Ishikawa (cell line): ENCODE measurements at regions not wholly inside any gene's neighbourhood (a gene's known extent, or its start where the extent isn't known, plus 50 kb on each side); places are given as distances from the start of the nearest gene placed in this dataset.

Experiments used
- CEBPB ChIP-seq: IDR thresholded peaks from 2 replicates; pipeline ENCODE4 v1.6.1; 2012
- CREB1 ChIP-seq: IDR thresholded peaks from 2 replicates; pipeline ENCODE4 v1.6.1; 2012; ENCODE audit warnings: low read depth
- EP300 ChIP-seq: IDR thresholded peaks from 2 replicates; pipeline ENCODE4 v1.6.1; 2012; ENCODE audit warnings: borderline replicate concordance
- FOXM1 ChIP-seq: IDR thresholded peaks from 2 replicates; pipeline ENCODE4 v1.6.1; 2012; ENCODE audit warnings: low read depth, borderline replicate concordance
- NFIC ChIP-seq: IDR thresholded peaks from 2 replicates; pipeline ENCODE4 v1.6.1; 2012
- RAD21 ChIP-seq: IDR thresholded peaks from 2 replicates; pipeline ENCODE4 v1.6.1; 2012; ENCODE audit warnings: low read depth
- TAF1 ChIP-seq: IDR thresholded peaks from 2 replicates; pipeline ENCODE4 v1.6.1; 2012; ENCODE audit warnings: low read depth, mild to moderate bottlenecking
- TCF12 ChIP-seq: IDR thresholded peaks from 2 replicates; pipeline ENCODE4 v1.6.1; 2012; ENCODE audit warnings: low read depth
- TEAD4 ChIP-seq: IDR thresholded peaks from 2 replicates; pipeline ENCODE4 v1.6.1; 2012
- ZBTB7A ChIP-seq: IDR thresholded peaks from 2 replicates; pipeline ENCODE4 v1.6.1; 2012; ENCODE audit warnings: low read depth
- TF ChIP-seq, protein P1 (sequence below): IDR thresholded peaks from 2 replicates; pipeline ENCODE4 v1.6.1; 2012; ENCODE audit warnings: low read depth, mild to moderate bottlenecking
- TF ChIP-seq, protein P2 (sequence below): IDR thresholded peaks from 2 replicates; pipeline ENCODE4 v1.6.1; 2012

DNA sequence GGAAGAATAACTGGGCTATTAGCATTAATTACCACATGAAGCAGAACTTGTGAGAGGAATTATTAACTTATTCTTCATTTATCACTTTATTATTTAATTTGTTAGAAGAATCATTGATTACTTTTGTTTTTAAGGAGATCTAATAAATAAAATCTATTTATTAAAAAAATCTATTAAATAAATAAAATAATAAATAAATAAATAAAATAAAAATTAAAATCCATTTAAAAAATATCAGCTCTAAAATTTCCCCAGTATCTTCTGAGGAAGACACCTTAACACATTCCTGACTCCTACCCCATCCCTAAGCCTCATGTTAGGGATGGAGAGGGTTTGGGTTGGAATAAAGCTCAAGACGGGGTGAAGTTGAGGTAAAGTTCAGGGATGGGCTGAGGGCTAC, 231.4 kb downstream of the CLIC5 start:
- TF ChIP-seq CREB1 (no peak), FOXM1 (no peak), ZBTB7A (no peak), CEBPB (no peak), TEAD4 (no peak), TAF1 (no peak), EP300 (no peak), NFIC (no peak), TCF12 (no peak), RAD21 (no peak)
- TF ChIP-seq, protein P1, sequence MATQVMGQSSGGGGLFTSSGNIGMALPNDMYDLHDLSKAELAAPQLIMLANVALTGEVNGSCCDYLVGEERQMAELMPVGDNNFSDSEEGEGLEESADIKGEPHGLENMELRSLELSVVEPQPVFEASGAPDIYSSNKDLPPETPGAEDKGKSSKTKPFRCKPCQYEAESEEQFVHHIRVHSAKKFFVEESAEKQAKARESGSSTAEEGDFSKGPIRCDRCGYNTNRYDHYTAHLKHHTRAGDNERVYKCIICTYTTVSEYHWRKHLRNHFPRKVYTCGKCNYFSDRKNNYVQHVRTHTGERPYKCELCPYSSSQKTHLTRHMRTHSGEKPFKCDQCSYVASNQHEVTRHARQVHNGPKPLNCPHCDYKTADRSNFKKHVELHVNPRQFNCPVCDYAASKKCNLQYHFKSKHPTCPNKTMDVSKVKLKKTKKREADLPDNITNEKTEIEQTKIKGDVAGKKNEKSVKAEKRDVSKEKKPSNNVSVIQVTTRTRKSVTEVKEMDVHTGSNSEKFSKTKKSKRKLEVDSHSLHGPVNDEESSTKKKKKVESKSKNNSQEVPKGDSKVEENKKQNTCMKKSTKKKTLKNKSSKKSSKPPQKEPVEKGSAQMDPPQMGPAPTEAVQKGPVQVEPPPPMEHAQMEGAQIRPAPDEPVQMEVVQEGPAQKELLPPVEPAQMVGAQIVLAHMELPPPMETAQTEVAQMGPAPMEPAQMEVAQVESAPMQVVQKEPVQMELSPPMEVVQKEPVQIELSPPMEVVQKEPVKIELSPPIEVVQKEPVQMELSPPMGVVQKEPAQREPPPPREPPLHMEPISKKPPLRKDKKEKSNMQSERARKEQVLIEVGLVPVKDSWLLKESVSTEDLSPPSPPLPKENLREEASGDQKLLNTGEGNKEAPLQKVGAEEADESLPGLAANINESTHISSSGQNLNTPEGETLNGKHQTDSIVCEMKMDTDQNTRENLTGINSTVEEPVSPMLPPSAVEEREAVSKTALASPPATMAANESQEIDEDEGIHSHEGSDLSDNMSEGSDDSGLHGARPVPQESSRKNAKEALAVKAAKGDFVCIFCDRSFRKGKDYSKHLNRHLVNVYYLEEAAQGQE, result no peak
- TF ChIP-seq, protein P2, sequence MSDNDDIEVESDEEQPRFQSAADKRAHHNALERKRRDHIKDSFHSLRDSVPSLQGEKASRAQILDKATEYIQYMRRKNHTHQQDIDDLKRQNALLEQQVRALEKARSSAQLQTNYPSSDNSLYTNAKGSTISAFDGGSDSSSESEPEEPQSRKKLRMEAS, result no peak
